Esophagus squamous epithelium (tissue), 5 donors: ENCODE measurements at regions not wholly inside any gene's neighbourhood (a gene's known extent, or its start where the extent isn't known, plus 50 kb on each side); places are given as distances from the start of the nearest gene placed in this dataset.

Experiments
- DNase-seq: peaks from one replicate; lab custom pipeline; 2025; lab: John Stamatoyannopoulos, UW
- H3K27ac ChIP-seq, 4 donors: fragments of 200-600 bp; sonication (generic); one replicate each; pipeline ENCODE4 v1.5.1; 2016 to 2019; ENCODE audit warnings: mild to moderate bottlenecking in 1 of 4
- H3K27me3 ChIP-seq, 4 donors: fragments of 200-600 bp; sonication (generic); 1 replicate in 3 of 4; 2 replicates in 1 of 4; pipeline versions ENCODE4 v1.5.1 to v1.6.0; 2017 to 2021; ENCODE audit warnings: antibody characterized with exemption in 1 of 4
- H3K36me3 ChIP-seq, 3 donors: fragments of 200-600 bp; sonication (generic); one replicate each; pipeline ENCODE4 v1.5.1; 2016 to 2019
- H3K4me1 ChIP-seq, 3 donors: fragments of 200-600 bp; sonication (generic); one replicate each; pipeline ENCODE4 v1.5.1; 2017 to 2019
- H3K4me3 ChIP-seq, 4 donors: fragments of 200-600 bp; sonication (generic); 1 replicate in 3 of 4; 2 replicates in 1 of 4; pipeline ENCODE4 v1.5.1; 2016 to 2019; ENCODE audit warnings: mild to moderate bottlenecking in 2 of 4, moderate library complexity in 1 of 4
- H3K9me3 ChIP-seq, 3 donors: fragments of 200-600 bp; sonication (generic); one replicate each; pipeline ENCODE4 v1.5.1; 2016 to 2019
- POLR2A ChIP-seq, 4 donors: fragments of 450-650 bp; IDR thresholded peaks; one replicate each; pipeline ENCODE4 v1.6.1; 2017; ENCODE audit warnings: antibody characterized with exemption in 4 of 4, mild to moderate bottlenecking in 4 of 4, moderate library complexity in 3 of 4
- WGBS, 2 donors: methylation state at CpG; one replicate each; pipeline ENCODE4 v1.1.5; 2018; 5-methylcytosine and 5-hydroxymethylcytosine counted together
- intact Hi-C: fragments of 100-400 bp; cut with DNase I; formaldehyde crosslinking; loops from one replicate; pipeline ENCODE4 v1.15.0; 2022
- TF ChIP-seq, protein P1 (sequence below), 6 experiments: fragments of 450-650 bp in 4 of 6; fragments of 200-600 bp in 2 of 6; sonication (generic) in 2 of 6; IDR thresholded peaks; one replicate each; pipeline ENCODE4 v1.5.1; 2016 to 2019; ENCODE audit warnings: antibody characterized with exemption in 6 of 6, mild to moderate bottlenecking in 4 of 6, moderate library complexity in 4 of 6
- donor health status: DM: yes; HTN: yes; CAD: no.

DNA sequence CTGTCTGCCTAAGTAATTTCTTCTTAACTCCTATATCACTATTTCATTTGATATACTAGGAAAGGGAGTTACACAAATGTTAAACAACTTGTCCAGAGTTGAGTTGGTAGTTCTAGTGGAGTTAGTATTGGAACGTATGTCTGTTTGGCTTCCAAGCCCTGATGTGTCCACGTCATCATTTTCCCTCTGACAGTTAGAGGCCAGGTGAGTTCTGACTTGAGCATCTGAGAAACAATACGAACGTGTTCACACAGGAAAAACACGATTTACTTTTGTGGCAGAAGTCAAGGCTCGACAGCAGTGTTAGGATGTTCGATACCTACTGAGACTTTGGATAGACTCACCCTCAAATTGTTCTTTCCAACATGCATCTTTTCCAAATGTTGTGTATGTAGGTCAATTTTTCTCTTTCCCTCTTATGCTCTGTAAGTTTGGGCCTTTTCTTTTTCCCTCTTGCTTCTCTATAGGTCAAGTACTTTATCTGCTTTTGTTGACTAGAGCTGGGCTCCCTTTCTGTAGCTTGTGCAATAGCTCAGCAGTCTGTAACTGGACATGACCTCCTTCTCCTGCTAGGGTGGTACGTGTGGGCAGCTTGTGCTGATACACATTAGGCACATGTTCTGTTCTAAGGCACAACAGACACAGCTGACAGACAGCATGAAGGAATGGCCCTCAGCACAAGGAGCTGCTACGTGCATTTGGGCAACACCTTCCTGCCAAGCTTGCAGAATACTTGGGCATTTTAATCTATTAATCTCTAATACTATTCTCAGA, 222.9 kb downstream of the PTEN start:
- TF ChIP-seq POLR2A (IDR thresholded peaks at IDR 0.05): no peak
- TF ChIP-seq, protein P1, sequence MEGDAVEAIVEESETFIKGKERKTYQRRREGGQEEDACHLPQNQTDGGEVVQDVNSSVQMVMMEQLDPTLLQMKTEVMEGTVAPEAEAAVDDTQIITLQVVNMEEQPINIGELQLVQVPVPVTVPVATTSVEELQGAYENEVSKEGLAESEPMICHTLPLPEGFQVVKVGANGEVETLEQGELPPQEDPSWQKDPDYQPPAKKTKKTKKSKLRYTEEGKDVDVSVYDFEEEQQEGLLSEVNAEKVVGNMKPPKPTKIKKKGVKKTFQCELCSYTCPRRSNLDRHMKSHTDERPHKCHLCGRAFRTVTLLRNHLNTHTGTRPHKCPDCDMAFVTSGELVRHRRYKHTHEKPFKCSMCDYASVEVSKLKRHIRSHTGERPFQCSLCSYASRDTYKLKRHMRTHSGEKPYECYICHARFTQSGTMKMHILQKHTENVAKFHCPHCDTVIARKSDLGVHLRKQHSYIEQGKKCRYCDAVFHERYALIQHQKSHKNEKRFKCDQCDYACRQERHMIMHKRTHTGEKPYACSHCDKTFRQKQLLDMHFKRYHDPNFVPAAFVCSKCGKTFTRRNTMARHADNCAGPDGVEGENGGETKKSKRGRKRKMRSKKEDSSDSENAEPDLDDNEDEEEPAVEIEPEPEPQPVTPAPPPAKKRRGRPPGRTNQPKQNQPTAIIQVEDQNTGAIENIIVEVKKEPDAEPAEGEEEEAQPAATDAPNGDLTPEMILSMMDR (IDR thresholded peaks at IDR 0.05): no peak
- Histone ChIP-seq H3K4me1 (peaks cover 11 to 72% (median 21%) of the 10 kb centered on the region in 3 donors), H3K36me3 (no peaks in the 10 kb centered on the region), H3K27ac (no peak overlapping the region), H3K27me3 (no peaks in the 10 kb centered on the region), H3K9me3 (no peaks in the 10 kb centered on the region), H3K4me3 (no peak overlapping the region)
- intact Hi-C loops: no loop called here
- 38 to 58% methylated on average over 8 of the region's 9 CpGs for WGBS, 2 donors
- DNase-seq: no peak

GRCh38 chr10:88088441-88089340, 225.3 kb downstream of the PTEN start:
- no peaks in the 10 kb centered on the region for H3K36me3 ChIP-seq
- TF ChIP-seq, protein P1 (IDR thresholded peaks at IDR 0.05): no peak
- TF ChIP-seq POLR2A (IDR thresholded peaks at IDR 0.05): no peak
- H3K9me3 ChIP-seq: no peaks in the 10 kb centered on the region
- no peak overlapping the region for H3K4me3 ChIP-seq
- WGBS, 2 donors: 31 to 73% methylated on average over 9 of the region's 9 CpGs
- H3K4me1 ChIP-seq: peaks cover 7 to 67% (median 10%) of the 10 kb centered on the region in 3 donors
- no peaks in the 10 kb centered on the region for H3K27me3 ChIP-seq
- intact Hi-C loops: no loop called here
- peak overlapping the region in 3 of 4 donors; percentile 39 to 62 (median 46) for H3K27ac ChIP-seq
- no peak for DNase-seq

- TF ChIP-seq, protein P1 (IDR thresholded peaks at IDR 0.05): no peak
- TF ChIP-seq POLR2A (IDR thresholded peaks at IDR 0.05): no peak
- intact Hi-C loops: no loop called here
- DNase-seq: no peak
- no peak overlapping the region for H3K4me3 ChIP-seq
- no peaks in the 10 kb centered on the region for H3K9me3 ChIP-seq
- H3K36me3 ChIP-seq: no peaks in the 10 kb centered on the region
- peak overlapping the region in 3 of 4 donors; percentile 39 to 62 (median 46) for H3K27ac ChIP-seq
- peaks cover 7 to 67% (median 10%) of the 10 kb centered on the region in 3 donors for H3K4me1 ChIP-seq
- no peaks in the 10 kb centered on the region for H3K27me3 ChIP-seq
Measured at GRCh38 chr10:88089498-88089897, 226.1 kb downstream of the PTEN start.

DNA sequence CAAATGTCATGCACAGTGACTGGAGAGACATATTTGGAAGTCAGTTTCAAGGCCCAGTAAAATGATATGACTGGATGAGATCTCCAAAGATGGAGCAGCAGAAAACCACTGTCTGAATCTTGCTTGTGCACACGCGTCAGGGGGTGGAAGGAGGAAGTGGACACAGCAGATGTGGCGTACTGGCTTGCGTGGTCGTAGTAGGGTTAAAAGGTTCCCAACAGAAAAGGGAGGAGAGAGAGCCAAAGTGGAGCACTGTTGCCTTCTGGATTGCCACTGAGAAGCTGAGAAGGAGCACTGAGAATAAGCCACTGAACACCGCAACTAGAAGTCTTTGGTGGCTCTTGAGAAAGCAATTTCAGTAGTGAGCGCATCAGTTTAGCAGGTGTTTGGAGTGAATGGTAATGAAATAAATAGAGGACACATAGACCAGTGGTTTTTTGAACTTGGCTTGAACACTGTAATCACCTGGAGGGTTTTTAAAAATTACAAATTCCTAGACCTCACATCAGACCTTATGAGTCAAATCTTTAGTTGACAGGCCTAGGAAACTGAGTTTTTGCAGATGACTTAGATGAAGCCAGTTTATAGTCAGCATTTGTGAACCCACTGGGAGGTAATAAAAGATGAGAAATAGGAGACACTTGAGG, 227.3 kb downstream of the PTEN start:
- intact Hi-C loops: no loop called here
- Histone ChIP-seq H3K27me3 (no peaks in the 10 kb centered on the region), H3K4me3 (no peak overlapping the region), H3K27ac (no peak overlapping the region), H3K4me1 (peaks cover 7 to 79% (median 19%) of the 10 kb centered on the region in 3 donors), H3K36me3 (no peaks in the 10 kb centered on the region), H3K9me3 (no peaks in the 10 kb centered on the region)
- TF ChIP-seq, protein P1 (IDR thresholded peaks at IDR 0.05): no peak
- TF ChIP-seq POLR2A (IDR thresholded peaks at IDR 0.05): no peak
- DNase-seq: no peak
- 68 to 75% methylated on average over 7 of the region's 7 CpGs for WGBS, 2 donors
